HT1080 (cell line): ENCODE measurements at regions not wholly inside any gene's neighbourhood (a gene's known extent, or its start where the extent isn't known, plus 50 kb on each side); places are given as distances from the start of the nearest gene placed in this dataset.
A peak's percentile ranks its signal among the peaks of the same experiment; 100 is the strongest.

Experiments used
- DNase-seq: peaks from one replicate; pipeline ENCODE4 v3.0.0-alpha.2; 2015; ENCODE audit warnings: low read depth

DNA sequence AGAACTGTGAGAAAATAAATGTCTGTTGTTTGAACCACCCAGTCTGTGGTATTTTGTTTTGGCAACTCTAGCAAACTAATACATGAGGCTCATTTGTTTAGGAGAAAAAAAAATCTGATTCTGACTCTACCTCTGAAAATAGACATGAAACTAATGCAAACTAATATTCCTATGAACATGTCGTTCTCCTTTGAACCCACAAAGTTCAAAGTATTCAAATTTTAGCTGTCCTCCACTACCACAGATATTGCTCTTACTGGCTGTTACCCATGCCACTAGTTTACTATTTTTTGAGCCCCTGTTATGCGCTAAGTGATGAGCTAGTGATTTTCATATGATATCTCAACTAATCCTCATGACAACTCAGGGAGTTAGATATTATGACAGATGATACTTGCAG is 58.8 kb upstream of the ZNF804B start:
- no peak for DNase-seq

DNA sequence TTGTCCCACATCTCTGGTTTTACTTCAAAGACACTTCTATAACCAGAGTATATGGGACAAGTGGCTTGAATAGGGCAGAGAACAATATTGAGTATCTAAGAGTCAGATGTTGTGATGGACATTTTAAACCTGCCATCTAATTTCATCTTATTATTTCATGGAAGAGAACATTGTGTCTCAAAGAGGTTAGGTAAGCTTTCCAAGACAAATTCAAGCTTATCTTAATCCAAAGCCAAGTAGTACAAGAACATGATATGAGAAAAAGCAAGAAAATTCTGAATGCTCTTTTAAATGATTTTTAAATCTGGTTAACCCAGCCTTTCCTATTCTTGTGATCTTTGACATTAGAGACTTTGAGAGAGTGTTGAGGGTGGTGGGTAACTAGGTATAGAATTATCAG is 65.3 kb upstream of the ZNF804B start:
- no peak for DNase-seq

- no peak for DNase-seq
Observed at GRCh38 chr7:88693131-88693530, 66.4 kb upstream of the ZNF804B start.

DNA sequence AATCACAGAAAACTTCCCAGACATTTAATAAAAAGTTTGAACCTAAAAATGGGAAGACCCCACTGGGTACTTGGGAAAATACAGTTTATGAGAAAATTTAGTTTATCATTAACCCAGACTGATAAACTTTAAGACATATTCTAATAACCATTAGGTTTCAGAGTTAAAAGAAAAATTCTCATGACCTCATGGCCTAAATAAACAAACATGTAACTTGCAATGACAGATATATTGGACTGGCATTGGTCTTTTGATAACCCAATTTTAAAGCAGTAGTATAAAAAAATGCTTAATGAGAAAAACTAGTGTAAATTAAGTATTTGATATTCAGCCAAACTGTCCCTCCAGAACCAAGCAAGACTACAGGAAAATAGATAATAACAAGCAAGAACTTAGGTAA is 67.0 kb upstream of the ZNF804B start:
- no peak for DNase-seq

- no peak for DNase-seq
Observed at GRCh38 chr7:88689821-88690220, 69.7 kb upstream of the ZNF804B start.

DNA sequence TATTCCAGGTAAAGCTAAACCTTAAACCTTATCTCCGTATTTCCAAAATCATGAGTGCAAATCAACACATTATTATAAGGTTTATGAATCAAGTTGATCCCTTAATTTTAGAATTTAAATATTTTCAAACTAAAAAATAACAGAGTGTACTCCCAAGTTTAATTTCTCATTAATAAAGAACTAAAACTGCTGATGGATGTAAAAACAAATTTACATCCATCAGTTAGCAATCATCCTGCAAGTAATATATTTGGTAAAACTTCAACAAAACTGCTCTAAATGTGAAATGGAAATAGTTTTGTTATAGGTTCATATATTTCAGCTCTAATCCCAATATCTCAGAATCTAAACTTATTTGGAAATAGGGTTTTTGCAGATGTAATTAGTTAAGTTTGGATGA is 71.3 kb upstream of the ZNF804B start:
- DNase-seq, result no peak

GRCh38 chr7:88686468-88687229 is 72.9 kb upstream of the ZNF804B start:
- no peak for DNase-seq

DNA sequence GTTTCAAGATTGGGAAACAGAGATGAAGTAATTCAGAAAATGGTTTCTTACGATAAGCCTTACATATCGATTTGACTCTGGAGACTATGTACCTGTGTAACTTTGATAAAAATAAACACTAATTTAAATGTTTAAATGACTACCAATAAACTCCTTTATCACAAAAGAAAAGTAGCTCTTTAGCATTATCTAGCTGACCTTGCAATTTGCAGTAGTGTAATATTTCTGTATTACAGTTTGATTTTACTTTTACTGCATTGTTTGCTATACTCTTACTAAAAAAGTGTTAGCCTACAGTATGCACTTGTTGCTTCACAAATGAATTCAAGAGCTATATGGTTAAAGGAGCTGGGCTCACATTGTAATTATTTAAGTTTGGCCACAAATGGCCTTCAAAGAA is 77.8 kb upstream of the ZNF804B start:
- no peak for DNase-seq

GRCh38 chr7:88670536-88670935 is 89.0 kb upstream of the ZNF804B start:
- DNase-seq, result no peak

- no peak for DNase-seq
Observed at GRCh38 chr7:88669913-88670312, 89.6 kb upstream of the ZNF804B start.

DNA sequence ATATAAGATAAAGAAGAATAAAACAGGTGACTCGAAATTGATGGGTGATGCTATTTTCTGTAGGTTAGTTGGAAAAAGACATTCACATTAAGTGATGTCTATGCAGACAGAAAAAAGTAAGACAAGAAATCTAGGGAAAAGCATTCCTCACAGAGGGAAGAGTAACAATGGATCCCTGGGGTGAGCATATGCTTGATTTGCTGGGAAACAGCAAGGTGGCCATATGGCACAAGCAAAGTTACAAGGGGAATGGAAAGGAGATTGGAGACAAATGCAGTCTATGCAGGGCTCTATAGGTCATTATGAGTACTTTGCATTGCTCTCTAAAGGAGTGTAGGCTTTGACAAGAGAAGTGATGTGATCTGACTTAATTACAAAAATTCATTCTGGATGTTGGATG is 90.9 kb upstream of the ZNF804B start:
- DNase-seq, result no peak

DNA sequence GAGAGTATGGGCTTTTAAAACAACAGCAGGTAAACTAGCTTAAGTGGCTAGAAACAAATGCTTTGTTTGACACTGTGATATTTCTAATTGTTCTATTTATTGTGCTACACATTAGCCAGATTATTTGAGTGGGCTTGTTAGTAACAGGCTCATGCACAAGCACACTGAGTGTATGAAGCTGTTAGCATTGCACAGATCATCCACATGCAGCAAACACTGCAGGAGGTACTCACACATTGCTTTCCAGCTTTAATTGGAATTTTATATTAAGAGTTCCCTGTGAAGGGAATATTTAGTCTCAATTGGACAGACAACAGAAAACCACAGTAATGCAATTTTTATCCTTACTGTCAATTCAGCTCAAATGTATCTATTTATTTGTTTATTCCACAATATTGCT is 92.9 kb upstream of the ZNF804B start:
- DNase-seq, result no peak

DNA sequence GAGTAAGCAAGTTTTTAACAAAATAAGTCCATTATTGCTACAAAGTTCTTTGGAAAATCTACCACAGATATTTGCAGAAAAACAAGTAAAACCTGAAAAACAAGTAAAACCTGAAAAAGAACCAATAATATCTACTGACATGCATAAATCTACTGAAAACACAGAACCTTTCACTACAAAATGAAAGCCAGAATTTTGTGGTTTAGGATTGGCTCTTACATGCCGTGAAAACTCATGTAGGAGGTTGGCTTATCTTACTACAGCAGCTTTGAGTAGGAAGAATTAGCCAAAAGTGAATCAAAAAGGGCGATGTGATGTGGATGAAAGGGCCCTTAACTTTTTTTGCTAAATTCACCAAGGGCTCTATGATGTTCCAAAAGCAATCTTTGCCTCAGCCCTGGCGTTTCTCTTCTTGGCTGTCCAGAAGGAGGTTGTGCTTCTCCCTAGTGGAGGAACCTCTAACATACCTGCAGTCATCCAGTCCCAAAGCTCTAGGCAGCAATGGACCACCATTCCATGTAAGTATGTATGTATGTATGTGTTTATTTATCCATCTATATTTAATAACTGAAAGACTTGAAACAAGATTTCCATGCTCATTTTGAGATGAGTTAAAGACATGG is 93.5 kb upstream of the ZNF804B start:
- DNase-seq, result no peak

GRCh38 chr7:88664630-88665233 is 94.8 kb upstream of the ZNF804B start:
- DNase-seq, result peak; percentile 86

- no peak for DNase-seq
Observed at GRCh38 chr7:88661921-88662320, 97.6 kb upstream of the ZNF804B start.

GRCh38 chr7:88647825-88648224 is 111.7 kb upstream of the ZNF804B start:
- DNase-seq, result no peak

DNA sequence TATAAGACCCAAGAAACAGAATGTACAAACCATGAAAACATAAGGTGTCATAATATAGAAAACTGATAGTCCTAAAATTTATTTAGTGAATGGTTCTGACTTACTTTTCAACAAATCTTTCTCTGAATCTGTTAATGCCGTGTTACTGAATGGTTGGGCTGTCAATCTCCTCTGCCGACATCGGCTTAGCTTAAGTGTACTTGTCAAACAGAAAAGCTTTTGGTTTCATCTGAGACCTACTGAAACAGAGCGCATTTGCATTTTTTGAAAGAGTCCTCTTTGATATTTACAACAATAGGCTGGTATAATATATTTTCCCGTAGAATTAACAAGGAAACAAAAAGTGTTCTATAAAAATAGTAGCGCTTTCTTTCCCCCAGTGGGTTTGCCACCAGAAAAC is 120.9 kb upstream of the ZNF804B start:
- no peak for DNase-seq

- DNase-seq, result no peak
Observed at GRCh38 chr7:88637795-88638194, 121.7 kb upstream of the ZNF804B start.

DNA sequence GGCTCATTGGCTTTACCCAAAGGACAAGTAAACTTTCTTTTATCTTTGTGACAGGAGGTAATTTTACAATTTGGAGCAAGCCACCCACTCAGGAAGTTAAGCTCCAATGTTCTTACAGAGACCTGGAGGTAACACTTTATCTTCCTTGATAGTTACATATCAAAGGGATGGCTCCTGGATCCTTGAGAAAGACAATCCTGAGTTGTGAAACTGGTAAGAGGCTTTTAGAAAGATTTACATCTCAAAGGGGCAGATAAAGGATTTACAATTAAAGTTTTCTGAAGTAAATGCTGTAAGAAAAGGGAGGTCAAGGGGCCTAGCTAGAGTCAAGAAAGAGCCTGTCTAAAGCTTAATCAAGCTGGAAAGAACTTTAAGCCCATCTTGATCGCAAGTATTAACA is 124.4 kb upstream of the ZNF804B start:
- DNase-seq, result no peak

DNA sequence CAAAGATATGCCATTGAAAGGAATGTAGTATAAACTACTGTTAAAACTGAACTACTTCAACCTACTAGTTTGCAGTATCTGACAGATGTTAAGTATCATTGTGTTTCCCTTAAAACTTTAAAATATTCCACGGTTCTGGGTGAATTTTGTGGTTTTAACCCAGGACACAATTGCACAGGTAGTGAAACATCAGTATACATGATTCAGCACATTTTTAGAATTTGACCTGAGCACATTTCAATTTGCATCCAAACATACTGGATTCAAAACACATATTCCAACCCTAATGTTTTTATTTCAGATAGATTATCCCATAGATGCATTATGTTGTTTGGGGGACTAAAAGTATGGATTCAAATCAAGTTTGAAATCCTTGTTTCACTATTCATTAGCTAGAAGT is 129.9 kb upstream of the ZNF804B start:
- DNase-seq, result no peak

DNA sequence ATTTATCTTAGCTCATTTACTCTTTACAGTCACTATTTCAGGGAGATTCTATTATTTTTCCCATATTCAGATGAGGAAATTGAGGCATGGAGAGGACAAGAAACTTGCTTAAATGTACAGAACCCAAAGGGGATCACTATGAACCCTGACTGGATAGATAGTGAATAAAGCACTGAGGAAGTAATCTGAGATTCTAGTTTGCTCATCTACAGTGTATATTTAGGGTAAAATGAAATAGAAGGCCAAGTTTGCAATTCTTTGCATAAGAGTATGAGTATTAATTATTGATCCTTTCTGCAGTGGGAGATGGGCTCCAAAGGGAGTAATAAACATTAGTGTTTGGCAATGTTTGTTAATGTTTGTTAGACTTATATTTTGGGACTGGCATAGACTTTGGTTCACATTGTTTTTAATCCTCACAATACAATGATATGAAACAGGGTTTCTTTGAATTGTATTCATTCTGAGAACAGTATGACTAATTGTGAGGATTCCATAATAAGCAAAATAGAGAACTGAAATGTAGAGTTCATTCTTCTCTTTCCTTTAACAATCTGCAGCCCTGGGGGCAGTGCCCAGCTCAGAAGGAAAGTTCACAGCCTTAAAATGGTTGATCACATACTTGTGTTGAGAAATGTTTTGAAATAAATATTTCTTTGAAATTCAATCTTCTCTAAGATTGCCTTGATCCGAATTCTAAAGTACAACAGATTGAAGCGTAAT is 131.0 kb upstream of the ZNF804B start:
- DNase-seq, result no peak

- no peak for DNase-seq
Observed at GRCh38 chr7:88617185-88617584, 142.3 kb upstream of the ZNF804B start.
